Heart left ventricle (tissue), 16 donors: ENCODE measurements at regions not wholly inside any gene's neighbourhood (a gene's known extent, or its start where the extent isn't known, plus 50 kb on each side); places are given as distances from the start of the nearest gene placed in this dataset.

Experiments
- ATAC-seq, 4 donors: fragments of 200-7000 bp; cut with Tn5 transposase; one replicate each; pipeline ENCODE4 v1.9.1; 2020 to 2022; ENCODE audit warnings: moderate library complexity in 4 of 4, mild to moderate bottlenecking in 3 of 4, moderate number of reproducible peaks in 1 of 4
- DNase-seq, 5 donors: peaks; one replicate each; pipeline ENCODE4 v3.0.0-alpha.2; 2020
- H3K27ac ChIP-seq, 12 donors: fragments of 200-600 bp; sonication (generic) in 4 of 12; one replicate each; pipeline versions ENCODE4 v1.5.0 to v1.8.0; 2016 to 2022; ENCODE audit warnings: mild to moderate bottlenecking in 2 of 12
- H3K27me3 ChIP-seq, 9 donors: fragments of 200-600 bp; sonication (generic) in 2 of 9; one replicate each; pipeline versions ENCODE4 v1.5.1 to v1.8.0; 2016 to 2022; ENCODE audit warnings: mild to moderate bottlenecking in 3 of 9
- H3K36me3 ChIP-seq, 9 donors: fragments of 200-600 bp; sonication (generic) in 2 of 9; one replicate each; pipeline versions ENCODE4 v1.5.0 to v1.8.0; 2018 to 2022; ENCODE audit warnings: mild to moderate bottlenecking in 2 of 9
- H3K4me1 ChIP-seq, 12 donors: fragments of 200-600 bp; sonication (generic) in 4 of 12; one replicate each; pipeline versions ENCODE4 v1.5.0 to v1.8.0; 2016 to 2022; ENCODE audit warnings: mild to moderate bottlenecking in 3 of 12
- H3K4me3 ChIP-seq, 12 donors: fragments of 200-600 bp; sonication (generic) in 4 of 12; one replicate each; pipeline versions ENCODE4 v1.5.0 to v1.8.0; 2017 to 2022; ENCODE audit warnings: mild to moderate bottlenecking in 9 of 12, moderate library complexity in 4 of 12
- H3K9me3 ChIP-seq, 12 donors: fragments of 200-600 bp; sonication (generic) in 4 of 12; one replicate each; pipeline versions ENCODE4 v1.5.0 to v1.8.0; 2016 to 2022; ENCODE audit warnings: mild to moderate bottlenecking in 1 of 12
- CTCF ChIP-seq, 12 donors: fragments of 200-600 bp; sonication (generic) in 4 of 12; IDR thresholded peaks; one replicate each; pipeline versions ENCODE4 v1.5.0 to v1.8.0; 2018 to 2022; ENCODE audit warnings: antibody characterized with exemption in 12 of 12, mild to moderate bottlenecking in 5 of 12
- POLR2A ChIP-seq, 2 donors: fragments of 450-650 bp; IDR thresholded peaks; one replicate each; pipeline ENCODE4 v1.6.1; 2017; ENCODE audit warnings: antibody characterized with exemption in 2 of 2, mild to moderate bottlenecking in 2 of 2, moderate library complexity in 2 of 2
- WGBS, 4 donors: extraction: QIAGEN DNeasy Blood & Tissue Kit in 2 of 4; methylation state at CpG; one replicate each; pipeline versions ENCODE4 v1.1.5 to v1.1.7; 2013 to 2018; 5-methylcytosine and 5-hydroxymethylcytosine counted together
- intact Hi-C, 10 donors: fragments of 100-400 bp; cut with DNase I; formaldehyde crosslinking; loops; one replicate each; pipeline versions ENCODE4 v1.11.1 to v1.14.2; 2022
- donor health status: ischemic (EF 13 %, LVEDD 7.1; RV severe dilation, severe dysfunction).
- donor health status: healthy with polysubstance abuse.
- donor health status: DM: no; HTN: yes; CAD: no.
- donor health status: DM: no; HTN: no; CAD: no.
- donor health status: ischemic (EF 25% LVEDD 6.9; RV normal size, moderate dysfunction).
- donor health status: ischemic (EF 25% LVEDD 5.7; RV mildly dilated, moderate dysfunction).
- donor health status: healthy.
- donor health status: DM: yes; HTN: yes; CAD: no.
- donor health status: ischemic (EF 35%, LVEDD 5.7; RV mildly dilated, moderate dysfunction).
- donor health status: nonischemic (EF 11% LVEDD 7.7; RV severe dilation, severe dysfunction).
- donor health status: DM: yes; HTN: yes; CAD: no.
- donor health status: PGD.
- donor health status: ischemic (EF 29% LVEDD 5.4; RV normal size, mild dysfunction).
- donor health status: nonischemic (EF 23%, LVEDD 6.1; RV moderate dilation, normal function).

- WGBS, 4 donors: 61 to 70% (median 66%) methylated on average over 4 of the region's 4 CpGs
- no peak for ATAC-seq
- DNase-seq: no peak
- Histone ChIP-seq H3K9me3 (no peaks in the 10 kb centered on the region), H3K27me3 (peaks cover 0 to 3% (median 0%) of the 10 kb centered on the region in 9 donors), H3K4me1 (no peaks in the 10 kb centered on the region), H3K36me3 (no peaks in the 10 kb centered on the region), H3K4me3 (no peak overlapping the region), H3K27ac (no peak overlapping the region)
- no peak for TF ChIP-seq POLR2A (IDR thresholded peaks at IDR 0.05)
- no peak for TF ChIP-seq CTCF (IDR thresholded peaks at IDR 0.05)
- intact Hi-C loops: no loop called here
Measured at GRCh38 chr6:9539231-9539755, 875.6 kb downstream of the TFAP2A start.

- no peak for ATAC-seq
Measured at GRCh38 chr6:9537381-9537780, 877.5 kb downstream of the TFAP2A start.

GRCh38 chr6:9535106-9535505, 879.8 kb downstream of the TFAP2A start:
- Histone ChIP-seq H3K4me3 (no peak overlapping the region), H3K36me3 (no peaks in the 10 kb centered on the region), H3K9me3 (peaks cover 0 to 7% (median 0%) of the 10 kb centered on the region in 12 donors), H3K27ac (no peak overlapping the region), H3K4me1 (no peaks in the 10 kb centered on the region), H3K27me3 (no peaks in the 10 kb centered on the region)
- intact Hi-C loops: no loop called here
- 53 to 84% (median 79%) methylated on average over 2 of the region's 2 CpGs for WGBS, 4 donors
- no peak for ATAC-seq
- no peak for DNase-seq
- no peak for TF ChIP-seq POLR2A (IDR thresholded peaks at IDR 0.05)
- TF ChIP-seq CTCF (IDR thresholded peaks at IDR 0.05): no peak

More at GRCh38 chr6:9537381-9537780, 877.5 kb downstream of the TFAP2A start:
- Histone ChIP-seq H3K4me3 (no peak overlapping the region), H3K9me3 (peaks cover 0 to 2% (median 0%) of the 10 kb centered on the region in 12 donors), H3K4me1 (no peaks in the 10 kb centered on the region), H3K36me3 (no peaks in the 10 kb centered on the region), H3K27me3 (peaks cover 0 to 1% (median 0%) of the 10 kb centered on the region in 9 donors), H3K27ac (no peak overlapping the region)
- intact Hi-C loops: no loop called here
- no peak for TF ChIP-seq POLR2A (IDR thresholded peaks at IDR 0.05)
- no peak for TF ChIP-seq CTCF (IDR thresholded peaks at IDR 0.05)
- 58 to 77% (median 70%) methylated on average over 2 of the region's 2 CpGs for WGBS, 4 donors
- no peak for DNase-seq

GRCh38 chr6:9532621-9533557, 882.0 kb downstream of the TFAP2A start:
- Histone ChIP-seq H3K4me1 (no peaks in the 10 kb centered on the region), H3K9me3 (peaks cover 0 to 16% (median 0%) of the 10 kb centered on the region in 12 donors), H3K27me3 (no peaks in the 10 kb centered on the region), H3K4me3 (no peak overlapping the region), H3K27ac (no peak overlapping the region), H3K36me3 (no peaks in the 10 kb centered on the region)
- DNase-seq: no peak
- TF ChIP-seq CTCF (IDR thresholded peaks at IDR 0.05) (no peak), POLR2A (IDR thresholded peaks at IDR 0.05) (no peak)
- 89 to 93% (median 90%) methylated on average over 3 of the region's 3 CpGs for WGBS, 4 donors
- no peak for ATAC-seq
- intact Hi-C loops: no loop called here
